ENCODE measurements at regions not wholly inside any gene's neighbourhood (a gene's known extent, or its start where the extent isn't known, plus 50 kb on each side); places are given as distances from the start of the nearest gene placed in this dataset.
"Not testable (repeated sequence)": the region's sequence is repeated elsewhere in the genome, so short reads cannot be mapped to it uniquely, and the experiment has no call there.

DNA sequence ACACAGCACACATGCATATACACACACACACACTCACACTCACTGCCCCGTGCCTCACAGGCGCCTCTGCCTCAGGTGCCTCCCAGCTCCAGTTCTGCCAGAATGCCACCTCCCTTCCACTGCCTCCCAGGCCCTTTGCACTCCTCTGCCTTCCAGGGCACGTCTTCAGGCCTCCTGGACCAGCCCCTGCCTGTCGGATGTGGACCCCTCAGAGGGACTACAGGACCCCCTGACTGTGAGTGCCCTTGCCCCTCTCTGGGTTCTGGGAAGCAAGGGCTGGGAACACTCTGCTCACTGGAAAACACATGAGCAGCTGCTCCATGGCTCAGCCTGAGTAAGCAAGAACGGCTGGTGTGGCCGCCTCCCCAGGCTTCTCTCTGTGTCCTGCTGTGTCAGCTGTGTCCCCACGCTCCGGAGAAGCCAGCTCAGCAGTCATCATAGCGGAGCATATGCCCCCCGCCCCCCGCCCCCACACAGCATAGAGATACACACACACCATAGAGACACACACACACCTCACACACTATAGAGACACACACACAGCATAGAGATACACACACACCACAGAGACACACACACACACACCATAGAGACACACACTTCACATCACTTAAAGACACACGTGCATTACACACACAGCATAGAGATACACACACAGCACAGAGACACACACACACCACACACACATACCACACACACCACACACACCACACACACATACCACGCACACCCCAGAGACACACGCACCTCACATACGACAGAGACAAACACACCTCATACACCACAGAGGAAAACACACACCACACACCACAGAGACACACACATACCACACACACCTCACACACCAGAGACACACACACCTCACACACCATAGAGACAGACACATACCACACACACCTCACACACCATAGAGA, 271.3 kb downstream of the CYRIA start:
- DNase-seq (ENCODE audit: low spot score), result no peak

DNA sequence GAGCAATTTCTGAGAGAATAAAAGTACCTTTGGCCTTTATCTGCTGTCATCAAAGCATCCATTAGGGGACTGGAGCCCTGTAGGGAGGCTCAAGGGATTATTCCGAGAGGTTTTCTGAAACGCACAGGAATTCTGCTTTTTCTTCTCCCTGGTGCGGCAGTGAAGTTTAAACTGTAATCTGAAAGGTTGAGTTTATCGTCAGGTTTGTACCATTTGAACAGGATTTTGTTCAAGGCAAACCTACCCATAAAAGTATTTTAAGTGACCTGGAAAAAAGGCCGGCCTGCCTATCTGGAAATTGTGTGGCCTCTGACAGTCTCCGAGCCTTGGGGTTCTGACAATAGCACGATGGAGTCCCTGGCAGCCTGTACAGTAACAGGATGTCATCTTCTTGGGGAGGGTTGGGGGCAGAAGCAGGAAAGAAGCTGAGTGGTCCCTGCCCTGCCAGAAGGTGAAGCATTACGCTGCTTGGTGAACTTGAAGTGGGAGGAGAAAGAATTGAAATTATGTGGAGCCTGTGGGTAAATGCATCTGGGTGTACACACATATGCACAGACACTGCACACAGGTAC, 272.0 kb downstream of the CYRIA start:
- DNase-seq (ENCODE audit: low spot score), result no peak

DNA sequence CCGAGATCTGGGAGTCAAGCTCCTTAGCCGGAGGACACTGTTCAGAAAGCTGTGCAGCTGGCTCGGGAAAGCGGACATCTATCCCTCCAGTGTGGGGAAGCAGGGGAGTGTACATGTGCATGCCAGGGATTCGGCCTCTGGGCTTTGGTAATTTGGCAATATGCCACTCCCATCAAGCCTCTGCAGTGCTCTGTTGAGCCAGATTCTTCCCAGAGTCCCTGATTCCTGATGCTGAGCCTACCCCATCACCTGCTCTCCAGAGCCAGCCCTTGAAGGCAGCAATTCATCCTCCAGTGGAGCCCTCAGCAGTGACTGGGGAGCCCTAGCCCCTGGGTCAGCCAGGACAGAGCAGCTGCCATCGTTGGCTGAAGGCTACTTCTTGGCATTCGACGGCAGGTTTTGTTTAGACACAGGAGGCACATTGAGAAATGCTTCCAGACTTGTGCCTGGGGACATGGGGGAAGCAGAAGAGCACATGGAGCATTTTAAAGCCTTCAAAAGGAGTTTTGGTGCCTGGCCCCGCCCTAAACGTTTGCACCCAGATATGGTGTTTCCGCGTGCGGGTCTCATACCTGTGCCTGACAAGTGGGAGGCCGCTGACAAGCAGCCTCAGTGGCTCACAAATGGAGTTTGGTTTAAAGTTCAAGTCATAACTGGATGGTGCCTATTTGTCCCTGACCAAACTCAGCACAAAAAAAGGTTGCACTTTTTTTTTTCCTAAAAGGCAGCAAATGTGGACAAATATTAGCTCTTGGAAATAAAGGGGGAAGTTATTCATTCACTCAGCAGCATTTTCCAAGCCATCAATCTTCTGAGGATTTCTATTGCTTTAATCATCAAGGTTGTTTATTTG, 272.8 kb downstream of the CYRIA start:
- no peak for DNase-seq (ENCODE audit: low spot score)

DNA sequence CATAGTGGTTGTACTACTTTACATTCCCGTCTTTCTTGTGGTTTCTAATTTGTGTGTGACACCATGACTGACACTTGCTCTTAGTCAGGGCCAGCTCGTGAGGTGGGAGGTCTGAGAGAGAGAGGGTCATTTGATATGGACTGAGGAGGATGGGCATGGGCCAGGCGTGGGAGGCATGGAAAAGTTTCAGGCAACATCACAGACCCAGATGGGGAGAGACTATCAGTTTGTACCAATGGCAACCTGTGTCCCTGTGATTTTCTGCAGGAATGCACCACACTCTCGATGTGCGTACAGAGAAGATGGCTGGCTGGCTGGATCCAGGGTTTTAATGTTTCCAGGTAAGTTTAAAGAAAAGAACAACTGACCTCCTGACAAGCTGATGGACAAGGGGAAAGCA, 273.6 kb downstream of the CYRIA start:
- DNase-seq (ENCODE audit: low spot score), result no peak

DNA sequence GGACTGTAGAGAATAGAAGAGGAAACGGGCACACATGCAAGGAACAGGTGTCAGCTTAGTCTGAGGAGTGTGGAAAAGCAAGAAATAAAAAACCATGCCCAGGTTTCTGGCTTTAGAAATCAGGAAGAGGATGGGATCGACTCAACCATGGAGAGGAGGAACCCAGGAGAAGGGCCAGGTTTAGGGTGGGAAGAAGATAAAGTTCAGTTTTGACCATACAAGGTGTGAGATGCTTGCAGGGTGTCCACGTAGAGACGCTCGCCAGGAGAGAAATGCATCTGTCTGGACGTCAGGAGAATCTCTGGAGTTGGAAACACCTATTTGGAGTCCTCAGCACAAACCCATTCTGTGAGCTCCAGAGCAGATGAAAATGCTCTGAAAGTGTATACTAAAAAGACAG, 275.1 kb downstream of the CYRIA start:
- DNase-seq (ENCODE audit: low spot score), result no peak

DNA sequence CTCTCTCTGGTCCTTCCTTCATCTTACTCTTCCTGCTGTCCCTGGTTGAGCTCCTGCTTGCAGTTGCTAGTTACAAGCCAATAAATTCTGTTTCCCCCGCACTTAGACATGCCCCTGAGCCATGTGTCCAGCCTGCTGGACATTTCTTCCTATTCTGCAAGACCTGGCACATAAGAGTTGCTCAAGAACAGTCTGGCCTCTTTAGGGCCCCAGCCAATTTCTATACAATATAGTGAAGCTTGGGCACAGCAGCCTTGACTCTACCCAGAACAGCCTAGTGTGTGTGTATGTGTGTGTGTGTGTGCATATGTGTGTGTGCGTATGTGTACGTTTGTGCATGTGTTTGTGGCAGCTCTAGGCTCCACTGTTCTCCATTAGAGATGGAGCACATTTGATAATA, 276.0 kb downstream of the CYRIA start:
- no peak for DNase-seq (ENCODE audit: low spot score)

DNA sequence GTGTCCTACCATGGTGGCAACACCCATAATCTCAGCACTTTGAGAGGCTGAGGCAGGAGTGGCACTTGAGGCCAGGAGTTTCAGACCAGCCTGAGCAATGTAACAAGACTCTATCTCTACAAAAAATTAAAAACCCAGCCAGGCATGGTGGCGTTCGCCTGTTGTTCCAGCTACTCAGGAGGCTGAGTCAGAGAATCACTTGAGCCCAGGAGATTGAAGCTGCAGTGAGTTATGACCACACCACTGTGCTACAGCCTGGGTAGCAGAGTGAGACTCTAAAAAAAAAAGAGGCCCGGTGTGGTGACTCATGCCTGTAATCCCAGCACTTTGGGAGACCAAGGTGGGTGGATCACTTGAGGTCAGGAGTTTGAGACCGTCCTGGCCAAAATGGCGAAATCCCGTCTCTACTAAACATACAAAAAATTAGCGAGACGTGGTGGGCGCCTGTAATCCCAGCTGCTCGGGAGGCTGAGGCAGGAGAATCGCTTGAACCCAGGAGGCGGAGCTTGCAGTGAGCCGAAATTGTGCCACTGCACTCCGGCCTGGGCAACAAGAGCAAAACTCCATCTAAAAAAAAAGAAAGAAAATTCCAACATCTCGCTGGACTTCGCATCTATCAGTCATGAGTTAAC, 277.3 kb downstream of the CYRIA start:
- not testable (repeated sequence) for DNase-seq (ENCODE audit: low spot score)

DNA sequence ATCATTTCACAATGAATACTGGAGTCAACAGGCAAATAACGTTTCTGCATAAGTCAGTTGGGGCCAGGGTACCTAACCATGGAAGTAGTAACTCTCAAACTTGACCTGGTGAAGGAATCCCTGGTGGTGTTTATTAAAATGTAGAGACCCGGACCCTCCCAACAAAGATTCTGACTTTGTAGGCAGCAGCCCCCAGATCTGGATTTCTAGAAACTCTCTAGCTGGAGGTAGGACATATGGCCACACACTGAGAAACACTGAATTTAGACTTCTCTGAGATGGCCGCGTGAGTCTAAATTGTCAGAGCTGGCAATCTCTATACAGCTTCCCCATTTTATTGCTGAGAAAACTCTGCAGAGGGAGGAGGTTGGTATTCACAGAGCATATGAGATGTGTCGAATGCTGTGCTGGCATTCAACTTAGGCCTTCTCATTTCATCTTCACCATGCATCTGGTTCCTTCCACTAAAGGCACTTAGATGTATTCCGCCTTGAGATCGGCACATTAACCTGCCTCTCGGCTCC, 278.1 kb downstream of the CYRIA start:
- no peak for DNase-seq (ENCODE audit: low spot score)

DNA sequence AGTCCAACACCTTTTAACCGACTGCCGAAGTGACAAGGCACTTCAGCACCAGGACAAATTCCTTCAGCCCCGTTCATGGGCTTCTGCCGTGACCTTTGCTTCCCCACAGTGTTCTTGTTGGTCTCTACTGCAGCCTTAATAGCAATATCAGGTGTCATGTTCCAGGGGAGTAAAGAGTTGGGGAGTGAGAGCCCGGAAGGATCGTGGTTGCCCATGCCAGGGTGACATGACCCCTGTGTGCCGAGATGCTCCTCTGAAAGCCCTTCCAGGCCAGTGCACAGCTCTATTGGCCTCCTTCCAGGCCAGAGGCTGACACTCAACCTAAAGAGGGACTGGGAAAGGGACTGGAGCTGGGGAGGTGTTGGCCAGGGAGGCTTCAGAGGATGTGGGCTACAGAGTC, 279.2 kb downstream of the CYRIA start:
- no peak for DNase-seq (ENCODE audit: low spot score)

DNA sequence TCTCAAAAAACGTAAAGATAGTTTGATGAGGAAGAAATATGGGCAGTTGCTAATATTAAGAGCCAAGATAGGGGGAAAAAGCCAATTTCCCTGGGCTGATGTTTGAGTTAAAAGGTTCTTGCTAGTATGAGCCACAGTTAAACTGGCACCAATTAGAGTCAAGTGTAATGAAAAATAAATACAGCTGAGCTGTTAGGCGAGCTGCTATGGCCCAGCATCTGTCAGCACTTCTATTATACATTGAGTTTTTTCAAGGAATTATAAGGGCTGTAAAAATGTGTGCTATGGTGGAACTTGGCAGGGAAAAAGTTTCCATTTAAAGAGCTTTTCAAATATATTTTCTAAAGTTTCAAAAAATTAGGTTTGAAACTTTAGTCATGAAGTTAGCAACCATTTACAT, 279.6 kb downstream of the CYRIA start:
- DNase-seq (ENCODE audit: low spot score), result no peak

DNA sequence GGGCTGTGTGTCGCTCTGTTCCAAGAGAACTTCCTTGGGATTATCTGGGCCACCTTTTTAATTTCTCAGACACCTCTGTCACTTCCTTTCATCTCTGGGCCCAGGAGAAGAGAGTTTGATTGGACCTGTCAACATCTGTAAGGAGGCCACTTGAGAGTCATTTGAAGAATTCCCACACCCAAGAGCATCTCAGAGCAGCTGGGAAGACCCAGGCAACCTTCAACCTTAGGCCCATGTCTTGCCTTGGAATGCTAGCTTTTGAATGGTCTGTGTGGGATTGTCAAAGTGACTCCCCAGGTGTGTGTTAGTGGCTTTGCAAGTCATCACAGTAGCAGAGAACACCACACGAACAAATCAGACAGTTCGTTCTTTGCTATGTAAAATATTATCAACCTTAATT, 280.3 kb downstream of the CYRIA start:
- DNase-seq (ENCODE audit: low spot score), result no peak

DNA sequence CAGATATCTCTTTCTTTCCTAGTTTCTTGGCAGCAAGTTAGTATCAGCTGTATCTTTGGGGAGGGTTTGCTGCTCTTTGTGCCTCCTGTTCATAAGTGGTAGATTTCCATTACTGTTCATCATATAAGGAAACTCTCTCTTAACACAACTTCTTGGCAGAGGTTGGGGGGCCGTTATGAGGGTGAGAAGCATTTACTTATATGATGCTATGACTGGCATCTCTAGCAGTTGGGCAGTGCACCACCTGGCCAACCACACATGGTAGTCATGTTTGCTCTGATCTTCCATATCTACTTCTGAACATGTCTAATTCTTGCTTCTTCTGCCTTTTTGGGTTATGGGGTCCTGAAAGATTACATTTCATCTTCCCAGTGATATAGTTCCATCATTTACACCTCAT, 282.2 kb downstream of the CYRIA start:
- no peak for DNase-seq (ENCODE audit: low spot score)

DNA sequence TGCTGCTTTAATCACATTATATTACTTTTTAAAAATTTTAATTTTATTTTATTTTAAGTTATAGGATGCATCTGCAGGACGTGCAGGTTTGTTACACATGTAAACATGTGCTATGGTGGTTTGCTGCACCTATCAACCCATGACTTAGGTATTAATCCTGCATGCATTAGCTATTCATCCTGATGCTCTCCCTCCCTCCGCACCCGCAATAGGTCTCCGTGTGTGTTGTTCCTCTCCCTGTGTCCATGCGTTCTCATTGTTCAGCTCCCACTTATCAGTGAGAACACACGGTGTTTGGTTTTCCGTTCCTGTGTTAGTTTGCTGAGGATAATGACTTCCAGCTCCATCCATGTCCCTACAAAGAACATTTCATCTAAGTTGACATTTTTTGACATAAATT, 283.2 kb downstream of the CYRIA start:
- no peak for DNase-seq (ENCODE audit: low spot score)

DNA sequence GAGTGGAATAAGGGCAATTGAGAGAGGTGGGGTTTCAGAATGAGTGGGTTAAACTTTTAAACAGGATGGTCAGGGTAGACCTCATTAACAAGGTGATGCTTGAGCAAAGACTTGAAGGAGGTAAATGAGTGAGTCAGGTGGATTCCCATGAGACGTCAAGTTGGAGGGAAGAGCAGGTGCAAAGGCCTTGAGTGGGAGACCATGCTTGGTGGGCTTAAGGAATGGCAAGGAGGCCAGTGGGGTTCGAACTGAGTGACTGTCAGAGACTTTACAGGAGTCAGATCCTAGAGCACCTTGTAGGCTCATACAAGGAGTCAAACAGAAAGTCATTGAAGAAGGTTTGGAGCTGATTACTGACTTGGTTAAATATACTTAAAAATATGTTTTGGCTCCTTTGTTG, 284.1 kb downstream of the CYRIA start:
- DNase-seq (ENCODE audit: low spot score), result no peak

DNA sequence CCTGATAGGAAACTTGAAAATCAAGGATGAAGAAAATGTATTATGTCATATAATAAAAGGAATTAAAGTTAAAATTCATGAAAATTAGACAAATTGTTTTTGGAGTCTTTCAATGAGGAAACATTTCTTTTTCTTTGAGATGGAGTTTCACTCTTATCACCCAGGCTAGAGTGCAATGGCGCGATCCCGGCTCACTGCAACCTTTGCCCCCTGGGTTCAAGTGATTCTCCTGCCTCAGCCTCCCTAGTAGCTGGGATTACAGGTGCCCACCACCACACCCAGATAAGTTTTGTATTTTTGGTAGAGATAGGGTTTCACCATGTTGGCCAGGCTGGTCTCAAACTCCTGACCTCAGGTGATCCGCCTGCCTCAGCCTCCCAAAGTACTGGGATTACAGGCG, 285.7 kb downstream of the CYRIA start:
- DNase-seq (ENCODE audit: low spot score), result not testable (repeated sequence)

DNA sequence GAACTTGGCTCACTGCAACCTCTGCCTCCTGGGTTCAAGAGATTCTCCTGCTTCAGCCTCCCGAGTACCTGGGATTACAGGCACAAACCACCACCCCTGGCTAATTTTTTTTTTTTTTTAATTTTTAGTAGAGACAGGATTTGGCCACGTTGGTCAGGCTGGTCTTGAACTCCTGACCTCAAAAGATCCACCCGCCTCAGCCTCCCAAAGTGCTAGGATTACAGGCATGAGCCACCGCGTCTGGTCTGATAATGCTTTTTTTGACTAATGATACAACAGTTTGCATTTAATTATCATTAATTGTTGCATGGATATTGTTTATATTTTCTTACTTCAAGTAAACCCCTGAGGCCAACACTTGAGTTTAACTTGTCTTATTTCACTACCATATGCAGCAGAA, 286.6 kb downstream of the CYRIA start:
- not testable (repeated sequence) for DNase-seq (ENCODE audit: low spot score)

DNA sequence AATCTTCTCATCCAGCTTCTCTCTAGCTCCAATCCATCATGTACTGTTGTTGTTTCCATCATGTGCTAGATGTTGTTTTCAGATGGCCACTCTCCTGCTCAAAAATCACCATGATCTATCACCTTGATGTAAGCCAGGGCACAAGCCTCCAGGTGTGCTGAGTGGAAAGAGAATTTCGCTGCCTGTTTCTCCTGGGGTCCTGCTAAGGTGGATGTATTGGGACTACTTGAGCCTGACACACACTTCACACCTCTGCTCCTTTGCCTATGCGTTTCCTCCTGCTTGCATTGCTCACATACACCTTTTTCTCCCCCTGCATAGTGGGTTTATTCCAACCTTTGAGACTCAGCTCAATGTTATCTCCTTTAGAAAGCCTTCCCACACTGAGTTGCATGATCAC, 287.6 kb downstream of the CYRIA start:
- DNase-seq (ENCODE audit: low spot score), result no peak

DNA sequence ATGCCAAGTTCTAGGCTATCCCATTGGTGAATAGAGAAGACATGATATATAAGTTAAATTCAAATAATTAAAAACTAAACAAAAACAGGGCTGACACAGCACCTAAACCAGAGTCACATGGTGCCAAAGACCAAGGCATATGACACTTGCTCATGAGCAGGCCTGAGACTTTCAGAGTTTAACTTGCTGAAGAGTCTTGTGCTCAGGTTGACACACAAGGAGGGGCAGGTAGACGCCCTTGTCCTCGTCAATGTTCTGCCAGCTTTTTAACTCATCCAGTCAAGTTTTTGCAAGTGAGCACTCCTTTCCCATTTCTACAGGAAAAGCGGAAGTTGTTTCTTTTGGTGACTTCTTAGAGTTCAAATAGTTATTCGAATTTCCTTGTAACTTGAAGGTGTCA, 289.7 kb downstream of the CYRIA start:
- DNase-seq (ENCODE audit: low spot score), result no peak

DNA sequence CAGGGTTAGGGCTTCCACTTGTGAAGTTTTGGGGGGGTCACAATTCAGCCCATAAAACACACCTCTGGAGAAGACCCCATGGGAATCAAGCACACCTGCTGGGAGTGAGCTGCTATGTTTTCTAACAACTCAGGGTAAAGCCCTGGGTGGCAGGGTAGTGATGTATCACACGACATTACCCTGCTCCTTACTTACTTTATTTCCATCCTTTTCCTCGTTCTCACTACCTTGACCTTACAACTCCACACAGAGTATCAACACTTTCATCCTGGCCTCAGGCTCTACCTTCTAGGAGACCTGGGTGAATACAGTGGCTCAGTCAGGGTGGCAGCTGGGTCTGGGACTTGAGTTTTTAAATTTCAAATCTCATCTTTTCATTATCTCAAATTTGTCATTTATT, 290.3 kb downstream of the CYRIA start:
- DNase-seq (ENCODE audit: low spot score), result no peak

DNA sequence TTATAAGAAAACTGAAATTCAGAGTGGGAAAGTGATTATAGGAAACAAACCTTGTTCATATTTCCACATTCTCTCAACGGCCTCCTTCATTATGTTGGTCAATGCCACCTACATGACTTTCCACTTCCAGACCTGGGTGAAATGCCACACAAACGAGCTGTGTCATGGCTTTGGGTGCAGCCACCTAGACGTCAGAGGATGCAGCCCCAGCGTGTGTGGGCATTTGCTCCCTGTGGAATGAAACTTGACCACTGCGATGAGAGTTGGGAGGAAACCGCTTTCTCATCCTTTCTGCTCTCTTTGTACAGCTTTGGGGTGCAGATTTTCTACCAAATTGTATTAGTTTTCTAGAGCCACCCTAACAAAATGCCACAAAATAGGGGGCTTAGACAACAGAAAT, 291.0 kb downstream of the CYRIA start:
- DNase-seq (ENCODE audit: low spot score), result no peak

DNA sequence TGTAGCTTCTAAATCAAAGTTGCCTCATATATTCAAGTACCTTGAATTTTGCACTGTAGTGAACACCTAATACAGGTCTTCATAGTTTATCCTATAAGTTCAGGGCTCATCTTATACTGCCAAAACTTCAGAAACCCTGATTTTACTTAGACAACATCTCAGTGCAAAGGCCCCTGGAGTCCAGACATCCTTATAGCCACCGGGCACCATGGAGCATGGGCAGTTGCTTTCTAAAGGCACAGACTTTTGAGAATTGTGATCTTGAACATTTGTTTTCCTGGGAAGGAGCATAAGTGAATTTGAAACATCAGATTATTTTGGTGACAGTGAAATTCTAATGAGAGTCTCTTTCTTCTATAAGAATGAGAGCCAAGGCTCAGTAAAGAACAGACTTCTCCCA, 292.3 kb downstream of the CYRIA start:
- no peak for DNase-seq (ENCODE audit: low spot score)

DNA sequence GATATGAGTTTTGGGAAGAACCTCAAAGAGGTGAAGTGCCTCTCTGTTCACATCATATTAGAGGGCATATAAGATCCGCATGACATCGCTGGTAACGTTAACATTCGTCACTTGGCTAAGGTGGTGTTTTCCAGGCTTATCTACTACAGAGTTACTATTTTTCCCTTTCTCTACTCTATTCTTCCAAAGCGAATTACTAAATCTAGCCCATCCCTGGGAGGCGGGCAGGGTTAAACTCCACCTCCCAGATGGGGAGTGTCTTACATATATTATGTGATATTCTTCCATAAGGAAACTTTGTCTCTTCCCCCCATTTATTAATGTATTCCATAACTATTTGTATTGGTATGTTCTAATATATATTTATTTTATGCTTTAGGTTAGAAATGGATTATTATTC, 293.9 kb downstream of the CYRIA start:
- no peak for DNase-seq (ENCODE audit: low spot score)

All from kidney capillary endothelial cell (primary cell).